Calu3 (cell line): ENCODE measurements at regions not wholly inside any gene's neighbourhood (a gene's known extent, or its start where the extent isn't known, plus 50 kb on each side); places are given as distances from the start of the nearest gene placed in this dataset.

Experiments
- BruUV-seq: library from RNA; stranded (reverse); fragments of 400-500 nt; replicated peaks from 2 replicates; lab custom pipeline; 2021; lab: Mats Ljungman, UMichigan
- CTCF ChIA-PET: fragments of 300-600 bp; sonication (Branson Sonifier 250); formaldehyde crosslinking; loops from one replicate; lab custom pipeline; 2022; ENCODE audit warnings: antibody characterized with exemption; lab: Charles Lee
- DNase-seq: peaks from one replicate; pipeline ENCODE4 v3.0.0; 2022
- H3K27ac Mint-ChIP-seq: one replicate; pipeline ENCODE4 v1.8.0; 2022; ENCODE audit warnings: mixed read lengths; ENCODE audit not compliant: unreplicated experiment
- H3K27me3 Mint-ChIP-seq: one replicate; pipeline ENCODE4 v1.8.0; 2022; ENCODE audit warnings: mixed read lengths; ENCODE audit not compliant: unreplicated experiment
- H3K36me3 Mint-ChIP-seq: one replicate; pipeline ENCODE4 v1.8.0; 2022; ENCODE audit warnings: mild to moderate bottlenecking, moderate library complexity, mixed read lengths; ENCODE audit not compliant: insufficient read depth, unreplicated experiment
- H3K4me1 Mint-ChIP-seq: one replicate; pipeline ENCODE4 v1.8.0; 2022; ENCODE audit warnings: mild to moderate bottlenecking, low read depth, mixed read lengths; ENCODE audit not compliant: unreplicated experiment
- H3K4me3 Mint-ChIP-seq: one replicate; pipeline ENCODE4 v1.8.0; 2022; ENCODE audit warnings: mild to moderate bottlenecking, low read depth, moderate library complexity, mixed read lengths; ENCODE audit not compliant: unreplicated experiment
- H3K9me3 Mint-ChIP-seq: one replicate; pipeline ENCODE4 v1.8.0; 2022; ENCODE audit warnings: low read depth, mixed read lengths; ENCODE audit not compliant: unreplicated experiment
- CTCF ChIP-seq: fragments of 200-600 bp; IDR thresholded peaks from one replicate; pipeline ENCODE4 v1.8.0; 2022; ENCODE audit warnings: antibody characterized with exemption; ENCODE audit not compliant: unreplicated experiment
- intact Hi-C: fragments of 100-400 bp; cut with micrococcal nuclease; formaldehyde crosslinking; loops from one replicate; pipeline ENCODE4 v1.10.0; 2022; ENCODE audit not compliant: unreplicated experiment

GRCh38 chr12:38056701-38057689 lies 259.6 kb upstream of the ALG10B start:
- peak overlapping the region; percentile 54 for H3K4me3 Mint-ChIP-seq
- peak; percentile 30 for DNase-seq
- intact Hi-C loops: loop anchor here (2.0 to 10.0 kb wide), 4 partner anchors 65 to 1048 kb away; partner anchors contain the start of gene CPNE8
- peaks cover 18% of the 10 kb centered on the region for H3K4me1 Mint-ChIP-seq
- H3K36me3 Mint-ChIP-seq: peaks cover 8% of the 10 kb centered on the region
- BruUV-seq: no TSS peak
- no peak for TF ChIP-seq CTCF
- H3K9me3 Mint-ChIP-seq: no peaks in the 10 kb centered on the region
- H3K27me3 Mint-ChIP-seq: no peaks in the 10 kb centered on the region
- CTCF ChIA-PET: interaction anchor here (0.6 to 1.7 kb wide), 7 partner anchors 68 to 1937 kb away, joined by 3 to 6 read pairs (median 4); no protein-coding TSS in a partner anchor
- peak overlapping the region; percentile 85 for H3K27ac Mint-ChIP-seq

- no TSS peak for BruUV-seq
- Mint-ChIP-seq H3K27me3 (no peaks in the 10 kb centered on the region), H3K9me3 (peaks cover 4% of the 10 kb centered on the region), H3K4me3 (no peak overlapping the region), H3K4me1 (no peaks in the 10 kb centered on the region), H3K36me3 (no peaks in the 10 kb centered on the region), H3K27ac (no peak overlapping the region)
- CTCF ChIA-PET: no interaction called here
- TF ChIP-seq CTCF: no peak
- no peak for DNase-seq
- intact Hi-C loops: no loop called here
Observed at GRCh38 chr12:38099686-38100085, 216.9 kb upstream of the ALG10B start.

GRCh38 chr12:38101753-38102152 lies 214.8 kb upstream of the ALG10B start:
- no peak for TF ChIP-seq CTCF
- CTCF ChIA-PET: no interaction called here
- intact Hi-C loops: no loop called here
- H3K36me3 Mint-ChIP-seq: no peaks in the 10 kb centered on the region
- H3K27ac Mint-ChIP-seq: no peak overlapping the region
- BruUV-seq: no TSS peak
- no peaks in the 10 kb centered on the region for H3K27me3 Mint-ChIP-seq
- peaks cover 4% of the 10 kb centered on the region for H3K9me3 Mint-ChIP-seq
- no peaks in the 10 kb centered on the region for H3K4me1 Mint-ChIP-seq
- no peak overlapping the region for H3K4me3 Mint-ChIP-seq
- no peak for DNase-seq

GRCh38 chr12:38102197-38102596 lies 214.4 kb upstream of the ALG10B start:
- Mint-ChIP-seq H3K4me3 (no peak overlapping the region), H3K4me1 (no peaks in the 10 kb centered on the region), H3K27ac (no peak overlapping the region), H3K9me3 (peaks cover 4% of the 10 kb centered on the region), H3K36me3 (no peaks in the 10 kb centered on the region), H3K27me3 (no peaks in the 10 kb centered on the region)
- no peak for DNase-seq
- BruUV-seq: no TSS peak
- CTCF ChIA-PET: no interaction called here
- no peak for TF ChIP-seq CTCF
- intact Hi-C loops: no loop called here
